ENCODE measurements at regions not wholly inside any gene's neighbourhood (a gene's known extent, or its start where the extent isn't known, plus 50 kb on each side); places are given as distances from the start of the nearest gene placed in this dataset.
"Not testable (repeated sequence)": the region's sequence is repeated elsewhere in the genome, so short reads cannot be mapped to it uniquely, and the experiment has no call there.

GRCh38 chr4:111020476-111020875, 397.6 kb upstream of the PITX2 start:
- no peak for DNase-seq (ENCODE audit: low read depth in 4 of 4, low spot score in 2 of 4)

DNA sequence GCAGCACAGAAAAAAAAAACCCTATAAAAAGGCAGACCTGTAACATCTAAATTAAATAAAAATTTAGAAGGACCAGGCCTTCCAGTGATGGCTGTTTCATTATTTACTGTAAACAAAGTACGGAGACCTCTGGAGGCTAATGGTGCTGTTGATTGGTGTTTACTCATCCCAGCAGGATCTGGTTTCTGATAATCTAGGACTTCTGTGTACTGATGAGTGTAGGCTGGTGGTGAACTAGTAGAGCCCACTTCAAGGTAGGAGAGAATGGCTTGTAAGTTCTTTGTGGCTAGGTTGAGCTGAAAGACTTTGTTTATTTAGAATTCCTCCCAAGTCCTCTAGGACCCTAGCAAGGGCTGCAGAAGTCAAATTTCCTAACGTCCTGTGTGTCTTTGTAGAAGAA, 398.1 kb upstream of the PITX2 start:
- DNase-seq (ENCODE audit: low read depth in 4 of 4, low spot score in 2 of 4) = no peak

- DNase-seq (ENCODE audit: low read depth in 4 of 4, low spot score in 2 of 4) = no peak
Observed at GRCh38 chr4:111022758-111023157, 399.9 kb upstream of the PITX2 start.

- DNase-seq (ENCODE audit: low read depth in 4 of 4, low spot score in 2 of 4) = no peak
Observed at GRCh38 chr4:111027526-111027925, 404.6 kb upstream of the PITX2 start.

DNA sequence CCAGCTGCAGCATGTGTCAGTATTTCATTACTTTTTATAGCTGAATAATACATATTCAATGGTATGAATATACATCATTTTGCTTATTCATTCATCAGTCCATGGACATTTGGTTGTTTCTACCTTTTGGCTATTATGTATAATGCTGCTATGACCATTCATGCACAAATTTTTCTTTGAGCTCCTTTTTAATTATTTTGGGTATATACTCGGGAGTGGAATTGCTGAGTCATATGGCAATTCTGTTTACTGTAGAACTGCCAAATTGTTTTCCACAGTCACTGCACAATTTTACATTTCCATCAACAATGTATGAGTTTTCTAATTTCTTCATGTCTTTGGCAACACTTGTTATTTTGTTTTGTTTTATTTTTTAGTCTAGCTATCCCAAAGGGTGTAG, 405.9 kb upstream of the PITX2 start:
- no peak for DNase-seq (ENCODE audit: low read depth in 4 of 4, low spot score in 2 of 4)

GRCh38 chr4:111031001-111031579, 408.2 kb upstream of the PITX2 start:
- no peak for DNase-seq (ENCODE audit: low read depth in 4 of 4, low spot score in 2 of 4)

GRCh38 chr4:111031596-111031995, 408.7 kb upstream of the PITX2 start:
- DNase-seq (ENCODE audit: low read depth in 4 of 4, low spot score in 2 of 4) = no peak

- DNase-seq (ENCODE audit: low read depth in 4 of 4, low spot score in 2 of 4) = no peak
Observed at GRCh38 chr4:111037591-111038360, 414.9 kb upstream of the PITX2 start.

GRCh38 chr4:111040904-111041303, 418.0 kb upstream of the PITX2 start:
- no peak for DNase-seq (ENCODE audit: low read depth in 4 of 4, low spot score in 2 of 4)

DNA sequence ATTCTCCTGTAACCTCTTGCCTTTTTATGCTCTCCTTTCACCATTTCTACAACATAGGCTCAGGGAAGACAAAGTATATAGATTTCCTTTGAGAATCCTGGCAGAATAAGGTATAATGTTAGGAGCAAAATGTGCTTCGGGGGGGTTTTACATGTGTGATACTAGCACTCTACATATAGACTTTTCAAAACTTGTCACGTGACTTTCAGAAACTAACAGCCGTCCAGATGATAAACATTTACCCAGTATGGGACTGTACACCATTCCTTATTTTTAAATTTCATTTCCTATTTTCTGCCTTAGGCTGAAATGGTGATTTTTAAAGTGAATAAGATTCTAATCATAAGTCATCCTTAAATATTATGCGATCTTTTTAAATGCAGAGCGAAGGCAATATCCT, 420.4 kb upstream of the PITX2 start:
- no peak for DNase-seq (ENCODE audit: low read depth in 4 of 4, low spot score in 2 of 4)

DNA sequence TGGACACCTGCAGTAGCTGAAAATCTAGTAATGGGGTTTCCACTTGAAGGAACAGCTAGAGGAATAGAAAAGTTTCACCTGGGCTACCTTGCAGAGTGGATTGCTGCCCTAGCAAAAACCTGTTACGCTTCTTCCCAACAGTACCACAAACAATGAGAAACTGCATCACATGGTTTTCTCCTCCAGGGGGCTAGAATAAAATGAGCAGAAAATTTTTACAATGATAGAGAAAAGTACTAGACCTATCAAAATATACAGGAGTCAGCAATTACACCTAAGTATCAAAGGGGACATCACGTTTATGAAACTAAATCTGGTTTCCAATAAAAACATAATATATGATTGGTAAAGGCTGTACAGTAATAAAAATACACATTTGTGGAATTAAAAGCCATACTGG, 423.1 kb upstream of the PITX2 start:
- no peak for DNase-seq (ENCODE audit: low read depth in 4 of 4, low spot score in 2 of 4)

- DNase-seq (ENCODE audit: low read depth in 4 of 4, low spot score in 2 of 4) = peak in 1 of 4 donors; percentile 2
Observed at GRCh38 chr4:111046811-111047210, 423.9 kb upstream of the PITX2 start.

DNA sequence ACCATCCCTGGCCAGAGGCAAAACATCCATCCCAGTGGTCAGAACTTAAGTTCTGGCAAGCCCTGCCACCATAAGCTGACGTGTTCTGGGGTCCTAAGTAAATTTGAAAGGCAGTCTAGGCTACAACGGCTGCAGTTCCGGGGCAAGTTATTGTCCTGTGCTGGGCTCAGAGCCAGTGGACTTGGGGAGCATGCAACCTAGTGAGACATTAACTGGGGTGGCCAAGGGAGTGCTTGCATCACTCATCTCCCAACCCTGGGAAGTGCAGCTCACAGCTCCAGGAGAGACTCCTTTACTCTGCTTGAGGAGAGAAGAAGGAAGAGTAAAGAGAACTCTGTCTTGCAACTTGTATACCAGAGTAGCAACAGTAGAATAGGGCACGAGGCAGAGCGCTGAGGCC, 425.4 kb upstream of the PITX2 start:
- no peak for DNase-seq (ENCODE audit: low read depth in 4 of 4, low spot score in 2 of 4)

GRCh38 chr4:111064342-111064993, 441.6 kb upstream of the PITX2 start:
- DNase-seq (ENCODE audit: low read depth in 4 of 4, low spot score in 2 of 4) = no peak

DNA sequence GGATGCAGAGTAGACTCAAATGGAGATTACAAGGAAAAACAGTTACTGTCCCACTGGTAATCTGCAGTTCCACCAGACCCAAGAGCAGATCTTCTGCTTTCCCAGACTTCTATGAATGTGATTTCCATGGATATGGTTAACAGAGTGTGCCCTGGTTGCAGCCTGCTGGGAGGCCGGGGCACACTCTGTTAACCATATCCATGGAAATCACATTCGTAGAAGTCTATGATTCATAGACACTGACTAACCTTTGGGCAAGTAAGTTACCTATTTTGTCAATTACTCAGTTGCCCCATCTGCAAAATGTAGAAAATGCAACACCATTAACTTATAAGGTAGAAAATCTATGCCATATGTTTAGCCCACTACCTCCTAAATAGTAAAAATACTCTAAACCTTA, 443.1 kb upstream of the PITX2 start:
- no peak for DNase-seq (ENCODE audit: low read depth in 4 of 4, low spot score in 2 of 4)

GRCh38 chr4:111066447-111066846, 443.6 kb upstream of the PITX2 start:
- no peak for DNase-seq (ENCODE audit: low read depth in 4 of 4, low spot score in 2 of 4)

DNA sequence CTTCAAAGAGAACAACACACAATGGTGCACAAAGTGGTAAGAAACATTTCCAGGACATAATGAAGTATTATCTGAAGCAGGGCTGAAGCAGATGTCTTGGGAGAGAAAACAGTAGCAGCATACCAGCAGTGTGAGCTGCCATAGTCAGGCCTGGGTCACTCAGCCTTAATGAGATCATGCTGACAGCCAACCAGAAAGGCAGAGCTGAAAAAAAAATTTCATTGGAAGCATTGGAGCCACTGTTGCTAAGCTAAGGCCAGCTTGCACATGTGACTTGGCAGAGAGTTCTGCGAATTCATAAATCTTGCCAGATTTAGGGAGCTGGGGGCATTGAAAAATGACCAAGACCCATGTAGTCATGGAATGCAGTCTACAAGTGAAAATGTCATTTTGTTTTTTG, 444.0 kb upstream of the PITX2 start:
- DNase-seq (ENCODE audit: low read depth in 4 of 4, low spot score in 2 of 4) = no peak

DNA sequence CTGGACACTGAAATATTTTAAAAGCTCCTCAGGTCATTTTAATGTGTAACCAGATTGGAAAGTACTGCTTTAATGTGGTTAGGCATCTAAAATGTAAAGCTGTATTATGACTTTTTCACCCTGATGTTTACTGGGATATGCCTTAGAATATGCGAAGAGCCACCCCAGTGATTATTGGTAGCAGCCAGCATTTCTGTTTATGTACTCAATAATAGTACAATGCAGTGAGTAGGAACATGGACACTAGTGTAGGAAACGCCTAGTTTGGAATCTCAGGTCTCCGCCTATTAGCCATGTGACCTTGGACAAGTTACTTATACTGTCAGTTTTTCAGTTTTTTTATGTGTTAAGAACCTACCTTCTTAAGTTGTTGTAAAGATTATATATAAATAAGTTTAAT, 446.0 kb upstream of the PITX2 start:
- DNase-seq (ENCODE audit: low read depth in 4 of 4, low spot score in 2 of 4) = no peak

GRCh38 chr4:111070390-111070789, 447.5 kb upstream of the PITX2 start:
- no peak for DNase-seq (ENCODE audit: low read depth in 4 of 4, low spot score in 2 of 4)

GRCh38 chr4:111074523-111075114, 451.7 kb upstream of the PITX2 start:
- no peak for DNase-seq (ENCODE audit: low read depth in 4 of 4, low spot score in 2 of 4)

DNA sequence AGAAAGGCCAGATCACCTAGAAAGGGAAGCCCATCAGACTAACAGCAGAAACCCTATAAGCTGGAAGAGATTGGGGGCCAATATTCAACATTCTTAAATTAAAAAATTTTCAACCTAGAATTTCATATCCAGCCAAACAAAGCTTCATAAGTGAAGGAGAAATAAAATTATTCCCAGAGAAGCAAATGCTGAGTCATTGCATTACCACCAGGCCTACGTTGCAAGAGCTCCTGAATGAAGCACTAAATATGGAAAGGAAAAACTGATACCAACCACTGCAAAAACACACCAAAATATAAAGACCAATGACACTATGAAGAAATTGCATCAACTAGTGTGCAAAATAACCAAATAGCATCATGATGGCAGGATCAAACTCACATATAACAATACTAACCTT, 453.4 kb upstream of the PITX2 start:
- DNase-seq (ENCODE audit: low read depth in 4 of 4, low spot score in 2 of 4) = not testable (repeated sequence)

DNA sequence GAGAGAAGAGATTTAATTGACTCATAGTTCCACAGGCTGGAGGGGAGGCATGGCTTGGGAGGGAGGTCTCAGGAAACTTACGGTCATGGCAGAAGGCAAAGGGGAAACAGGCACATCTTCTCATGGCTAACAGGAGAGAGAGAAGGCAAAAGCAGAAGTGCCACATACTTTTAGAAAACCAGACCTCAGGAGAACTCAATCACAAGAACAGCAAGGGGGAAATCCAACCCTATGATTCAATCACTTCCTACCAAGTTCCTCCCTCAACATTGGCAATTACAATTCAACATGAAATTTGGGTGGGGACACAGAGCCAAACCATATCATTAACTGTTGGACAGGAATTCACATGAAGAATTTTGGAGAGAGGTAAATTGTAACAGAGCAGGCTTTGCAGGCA, 485.3 kb upstream of the PITX2 start:
- DNase-seq (ENCODE audit: low read depth in 4 of 4, low spot score in 2 of 4) = no peak

Measured in left renal cortex interstitium (tissue), 4 donors.